ENCODE measurements at regions not wholly inside any gene's neighbourhood (a gene's known extent, or its start where the extent isn't known, plus 50 kb on each side); places are given as distances from the start of the nearest gene placed in this dataset.

DNA sequence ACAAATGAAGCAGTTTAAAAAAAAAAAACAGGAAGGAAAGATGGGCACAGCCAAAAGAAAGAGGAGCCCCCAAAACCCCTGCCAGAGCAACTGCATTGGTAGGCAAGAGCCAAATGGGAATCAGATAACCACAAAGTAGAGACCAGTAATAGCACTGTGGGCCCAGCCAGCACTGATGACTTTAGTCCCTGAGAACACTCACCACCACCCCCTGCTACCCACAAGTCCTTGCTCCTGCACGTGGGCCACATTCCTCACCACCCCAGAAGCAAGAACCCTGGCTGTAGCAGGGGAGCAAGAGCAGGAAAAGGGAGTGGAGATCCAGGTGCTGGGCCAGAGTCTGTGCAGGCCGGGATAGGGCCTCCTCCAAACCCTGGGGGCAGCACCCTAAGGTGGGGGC lies 86.1 kb downstream of the RRAGC start:
- Mint-ChIP-seq H3K4me3 (no peak overlapping the region), H3K4me1 (peaks cover 5% of the 10 kb centered on the region), H3K9me3 (no peaks in the 10 kb centered on the region), H3K36me3 (ENCODE audit: low read depth) (no peaks in the 10 kb centered on the region), H3K27ac (no peak overlapping the region), H3K27me3 (ENCODE audit: insufficient read depth, low read depth, poor library complexity) (no peaks in the 10 kb centered on the region)
- Histone ChIP-seq H3K79me2 (replicated peaks; ENCODE audit: insufficient read depth) (no peaks in the 10 kb centered on the region), H3K4me3 (no peak overlapping the region), H3F3A (replicated peaks; ENCODE audit: low read depth) (no peaks in the 10 kb centered on the region), H3K4me2 (no peak overlapping the region), H4K20me1 (replicated peaks; ENCODE audit: insufficient read depth) (no peaks in the 10 kb centered on the region), H3K9me2 (ENCODE audit: insufficient read depth) (no peaks in the 10 kb centered on the region), H3K27me3 (ENCODE audit: insufficient read depth) (no peaks in the 10 kb centered on the region), H3K27ac (ENCODE audit: low read depth) (no peak overlapping the region), H3K4me1 (ENCODE audit: insufficient read depth) (no peaks in the 10 kb centered on the region), H3K36me3 (ENCODE audit: insufficient read depth) (no peaks in the 10 kb centered on the region), H2AFZ (no peak overlapping the region)
- DNase-seq (ENCODE audit: low spot score) (no peak), ATAC-seq (no peak)
- TF ChIP-seq JUNB (IDR thresholded peaks at IDR 0.05; ENCODE audit: unreplicated experiment) = no peak
- no peak for TF ChIP-seq ZNF331 (CRISPR knock-in tag; IDR thresholded peaks at IDR 0.05; ENCODE audit: low read depth)
- TF ChIP-seq CTCF (conservative IDR thresholded peaks at IDR 0.05; ENCODE audit: low read depth in 2 of 2) = no peak
- no peak for TF ChIP-seq NANOG (IDR thresholded peaks at IDR 0.05; ENCODE audit: borderline replicate concordance)
- TF ChIP-seq ZNF114 (CRISPR knock-in tag; IDR thresholded peaks at IDR 0.05) = no peak
- TF ChIP-seq, protein P1, sequence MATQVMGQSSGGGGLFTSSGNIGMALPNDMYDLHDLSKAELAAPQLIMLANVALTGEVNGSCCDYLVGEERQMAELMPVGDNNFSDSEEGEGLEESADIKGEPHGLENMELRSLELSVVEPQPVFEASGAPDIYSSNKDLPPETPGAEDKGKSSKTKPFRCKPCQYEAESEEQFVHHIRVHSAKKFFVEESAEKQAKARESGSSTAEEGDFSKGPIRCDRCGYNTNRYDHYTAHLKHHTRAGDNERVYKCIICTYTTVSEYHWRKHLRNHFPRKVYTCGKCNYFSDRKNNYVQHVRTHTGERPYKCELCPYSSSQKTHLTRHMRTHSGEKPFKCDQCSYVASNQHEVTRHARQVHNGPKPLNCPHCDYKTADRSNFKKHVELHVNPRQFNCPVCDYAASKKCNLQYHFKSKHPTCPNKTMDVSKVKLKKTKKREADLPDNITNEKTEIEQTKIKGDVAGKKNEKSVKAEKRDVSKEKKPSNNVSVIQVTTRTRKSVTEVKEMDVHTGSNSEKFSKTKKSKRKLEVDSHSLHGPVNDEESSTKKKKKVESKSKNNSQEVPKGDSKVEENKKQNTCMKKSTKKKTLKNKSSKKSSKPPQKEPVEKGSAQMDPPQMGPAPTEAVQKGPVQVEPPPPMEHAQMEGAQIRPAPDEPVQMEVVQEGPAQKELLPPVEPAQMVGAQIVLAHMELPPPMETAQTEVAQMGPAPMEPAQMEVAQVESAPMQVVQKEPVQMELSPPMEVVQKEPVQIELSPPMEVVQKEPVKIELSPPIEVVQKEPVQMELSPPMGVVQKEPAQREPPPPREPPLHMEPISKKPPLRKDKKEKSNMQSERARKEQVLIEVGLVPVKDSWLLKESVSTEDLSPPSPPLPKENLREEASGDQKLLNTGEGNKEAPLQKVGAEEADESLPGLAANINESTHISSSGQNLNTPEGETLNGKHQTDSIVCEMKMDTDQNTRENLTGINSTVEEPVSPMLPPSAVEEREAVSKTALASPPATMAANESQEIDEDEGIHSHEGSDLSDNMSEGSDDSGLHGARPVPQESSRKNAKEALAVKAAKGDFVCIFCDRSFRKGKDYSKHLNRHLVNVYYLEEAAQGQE (IDR thresholded peaks at IDR 0.05; ENCODE audit: unreplicated experiment) = no peak
- no peak for TF ChIP-seq EZH2phosphoT487 (IDR thresholded peaks at IDR 0.05; ENCODE audit: unreplicated experiment)
- no peak for TF ChIP-seq STAT1 (IDR thresholded peaks at IDR 0.05; ENCODE audit: unreplicated experiment)
- TF ChIP-seq, protein P2, sequence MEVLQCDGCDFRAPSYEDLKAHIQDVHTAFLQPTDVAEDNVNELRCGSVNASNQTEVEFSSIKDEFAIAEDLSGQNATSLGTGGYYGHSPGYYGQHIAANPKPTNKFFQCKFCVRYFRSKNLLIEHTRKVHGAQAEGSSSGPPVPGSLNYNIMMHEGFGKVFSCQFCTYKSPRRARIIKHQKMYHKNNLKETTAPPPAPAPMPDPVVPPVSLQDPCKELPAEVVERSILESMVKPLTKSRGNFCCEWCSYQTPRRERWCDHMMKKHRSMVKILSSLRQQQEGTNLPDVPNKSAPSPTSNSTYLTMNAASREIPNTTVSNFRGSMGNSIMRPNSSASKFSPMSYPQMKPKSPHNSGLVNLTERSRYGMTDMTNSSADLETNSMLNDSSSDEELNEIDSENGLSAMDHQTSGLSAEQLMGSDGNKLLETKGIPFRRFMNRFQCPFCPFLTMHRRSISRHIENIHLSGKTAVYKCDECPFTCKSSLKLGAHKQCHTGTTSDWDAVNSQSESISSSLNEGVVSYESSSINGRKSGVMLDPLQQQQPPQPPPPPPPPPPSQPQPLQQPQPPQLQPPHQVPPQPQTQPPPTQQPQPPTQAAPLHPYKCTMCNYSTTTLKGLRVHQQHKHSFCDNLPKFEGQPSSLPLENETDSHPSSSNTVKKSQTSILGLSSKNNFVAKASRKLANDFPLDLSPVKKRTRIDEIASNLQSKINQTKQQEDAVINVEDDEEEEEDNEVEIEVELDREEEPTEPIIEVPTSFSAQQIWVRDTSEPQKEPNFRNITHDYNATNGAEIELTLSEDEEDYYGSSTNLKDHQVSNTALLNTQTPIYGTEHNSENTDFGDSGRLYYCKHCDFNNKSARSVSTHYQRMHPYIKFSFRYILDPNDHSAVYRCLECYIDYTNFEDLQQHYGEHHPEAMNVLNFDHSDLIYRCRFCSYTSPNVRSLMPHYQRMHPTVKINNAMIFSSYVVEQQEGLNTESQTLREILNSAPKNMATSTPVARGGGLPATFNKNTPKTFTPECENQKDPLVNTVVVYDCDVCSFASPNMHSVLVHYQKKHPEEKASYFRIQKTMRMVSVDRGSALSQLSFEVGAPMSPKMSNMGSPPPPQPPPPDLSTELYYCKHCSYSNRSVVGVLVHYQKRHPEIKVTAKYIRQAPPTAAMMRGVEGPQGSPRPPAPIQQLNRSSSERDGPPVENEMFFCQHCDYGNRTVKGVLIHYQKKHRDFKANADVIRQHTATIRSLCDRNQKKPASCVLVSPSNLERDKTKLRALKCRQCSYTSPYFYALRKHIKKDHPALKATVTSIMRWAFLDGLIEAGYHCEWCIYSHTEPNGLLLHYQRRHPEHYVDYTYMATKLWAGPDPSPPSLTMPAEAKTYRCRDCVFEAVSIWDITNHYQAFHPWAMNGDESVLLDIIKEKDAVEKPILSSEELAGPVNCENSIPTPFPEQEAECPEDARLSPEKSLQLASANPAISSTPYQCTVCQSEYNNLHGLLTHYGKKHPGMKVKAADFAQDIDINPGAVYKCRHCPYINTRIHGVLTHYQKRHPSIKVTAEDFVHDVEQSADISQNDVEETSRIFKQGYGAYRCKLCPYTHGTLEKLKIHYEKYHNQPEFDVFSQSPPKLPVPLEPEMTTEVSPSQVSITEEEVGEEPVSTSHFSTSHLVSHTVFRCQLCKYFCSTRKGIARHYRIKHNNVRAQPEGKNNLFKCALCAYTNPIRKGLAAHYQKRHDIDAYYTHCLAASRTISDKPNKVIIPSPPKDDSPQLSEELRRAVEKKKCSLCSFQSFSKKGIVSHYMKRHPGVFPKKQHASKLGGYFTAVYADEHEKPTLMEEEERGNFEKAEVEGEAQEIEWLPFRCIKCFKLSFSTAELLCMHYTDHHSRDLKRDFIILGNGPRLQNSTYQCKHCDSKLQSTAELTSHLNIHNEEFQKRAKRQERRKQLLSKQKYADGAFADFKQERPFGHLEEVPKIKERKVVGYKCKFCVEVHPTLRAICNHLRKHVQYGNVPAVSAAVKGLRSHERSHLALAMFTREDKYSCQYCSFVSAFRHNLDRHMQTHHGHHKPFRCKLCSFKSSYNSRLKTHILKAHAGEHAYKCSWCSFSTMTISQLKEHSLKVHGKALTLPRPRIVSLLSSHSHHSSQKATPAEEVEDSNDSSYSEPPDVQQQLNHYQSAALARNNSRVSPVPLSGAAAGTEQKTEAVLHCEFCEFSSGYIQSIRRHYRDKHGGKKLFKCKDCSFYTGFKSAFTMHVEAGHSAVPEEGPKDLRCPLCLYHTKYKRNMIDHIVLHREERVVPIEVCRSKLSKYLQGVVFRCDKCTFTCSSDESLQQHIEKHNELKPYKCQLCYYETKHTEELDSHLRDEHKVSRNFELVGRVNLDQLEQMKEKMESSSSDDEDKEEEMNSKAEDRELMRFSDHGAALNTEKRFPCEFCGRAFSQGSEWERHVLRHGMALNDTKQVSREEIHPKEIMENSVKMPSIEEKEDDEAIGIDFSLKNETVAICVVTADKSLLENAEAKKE (CRISPR knock-in tag; IDR thresholded peaks at IDR 0.05) = no peak
- no peak for TF ChIP-seq EZH2 (IDR thresholded peaks at IDR 0.05; ENCODE audit: low read depth, unreplicated experiment)

Data from GM23338 (cell line).